ENCODE measurements at regions not wholly inside any gene's neighbourhood (a gene's known extent, or its start where the extent isn't known, plus 50 kb on each side); places are given as distances from the start of the nearest gene placed in this dataset.

GRCh38 chr9:80692751-80693150 is 996.6 kb downstream of the TLE1 start:
- TF ChIP-seq, protein P1, sequence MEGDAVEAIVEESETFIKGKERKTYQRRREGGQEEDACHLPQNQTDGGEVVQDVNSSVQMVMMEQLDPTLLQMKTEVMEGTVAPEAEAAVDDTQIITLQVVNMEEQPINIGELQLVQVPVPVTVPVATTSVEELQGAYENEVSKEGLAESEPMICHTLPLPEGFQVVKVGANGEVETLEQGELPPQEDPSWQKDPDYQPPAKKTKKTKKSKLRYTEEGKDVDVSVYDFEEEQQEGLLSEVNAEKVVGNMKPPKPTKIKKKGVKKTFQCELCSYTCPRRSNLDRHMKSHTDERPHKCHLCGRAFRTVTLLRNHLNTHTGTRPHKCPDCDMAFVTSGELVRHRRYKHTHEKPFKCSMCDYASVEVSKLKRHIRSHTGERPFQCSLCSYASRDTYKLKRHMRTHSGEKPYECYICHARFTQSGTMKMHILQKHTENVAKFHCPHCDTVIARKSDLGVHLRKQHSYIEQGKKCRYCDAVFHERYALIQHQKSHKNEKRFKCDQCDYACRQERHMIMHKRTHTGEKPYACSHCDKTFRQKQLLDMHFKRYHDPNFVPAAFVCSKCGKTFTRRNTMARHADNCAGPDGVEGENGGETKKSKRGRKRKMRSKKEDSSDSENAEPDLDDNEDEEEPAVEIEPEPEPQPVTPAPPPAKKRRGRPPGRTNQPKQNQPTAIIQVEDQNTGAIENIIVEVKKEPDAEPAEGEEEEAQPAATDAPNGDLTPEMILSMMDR (conservative IDR thresholded peaks at IDR 0.05), result no peak
- TF ChIP-seq ZFX (IDR thresholded peaks at IDR 0.05), result no peak
- H3K27ac ChIP-seq, result no peak overlapping the region

GRCh38 chr9:80691229-80691628 is 998.1 kb downstream of the TLE1 start:
- H3K27ac ChIP-seq, result no peak overlapping the region
- TF ChIP-seq, protein P1 (conservative IDR thresholded peaks at IDR 0.05), result no peak
- TF ChIP-seq ZFX (IDR thresholded peaks at IDR 0.05), result no peak

DNA sequence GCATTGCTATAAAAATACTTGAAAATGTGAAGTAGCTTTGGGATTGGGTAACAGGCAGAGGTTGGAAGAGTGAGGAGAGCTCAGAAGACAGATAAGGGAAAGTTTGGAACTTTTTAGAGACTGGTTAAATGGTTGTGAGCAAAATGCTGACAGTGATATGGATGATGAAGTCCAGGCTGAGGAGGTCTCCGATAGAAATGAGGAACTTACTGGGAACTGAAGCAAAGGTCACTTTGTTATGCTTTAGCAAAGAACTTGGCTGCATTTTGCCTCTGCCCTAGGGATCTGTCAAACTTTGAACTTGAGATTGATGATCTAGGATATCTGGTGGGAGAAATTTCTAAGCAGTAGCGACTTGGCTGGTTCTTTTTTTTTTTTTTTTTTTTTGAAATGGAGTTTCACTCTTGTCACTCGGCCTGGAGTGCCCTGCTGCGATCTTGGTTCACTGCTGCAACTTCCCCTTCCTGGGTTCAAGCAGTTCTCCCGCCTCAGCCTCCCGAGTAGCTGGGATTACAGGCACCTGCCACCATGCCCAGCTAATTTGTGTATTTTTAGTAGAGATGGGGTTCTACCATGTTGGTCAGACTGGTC is 998.9 kb downstream of the TLE1 start:
- TF ChIP-seq, protein P1 (conservative IDR thresholded peaks at IDR 0.05), result no peak
- no peak for TF ChIP-seq ZFX (IDR thresholded peaks at IDR 0.05)
- no peak overlapping the region for H3K27ac ChIP-seq

DNA sequence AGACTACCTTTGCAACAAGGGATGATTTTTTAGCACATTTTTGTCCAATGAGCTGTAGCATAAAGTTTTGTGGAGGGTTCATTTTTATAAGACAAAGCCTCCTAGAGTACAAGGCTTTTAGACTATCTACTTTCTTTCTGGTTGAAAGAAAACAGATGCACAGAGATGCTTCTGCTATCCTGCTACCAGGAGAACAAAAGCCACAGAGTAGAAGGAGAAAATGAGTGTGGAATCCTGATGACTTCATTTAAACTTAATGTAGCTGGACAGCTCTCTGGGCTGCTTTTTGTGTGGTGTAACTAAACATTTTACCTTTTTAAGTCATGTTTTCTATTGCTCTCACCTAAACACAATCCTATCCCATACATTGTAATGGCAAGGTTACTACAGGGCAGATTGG is 1009.4 kb downstream of the TLE1 start:
- no peak overlapping the region for H3K27ac ChIP-seq
- TF ChIP-seq, protein P1 (conservative IDR thresholded peaks at IDR 0.05), result no peak
- no peak for TF ChIP-seq ZFX (IDR thresholded peaks at IDR 0.05)

- H3K27ac ChIP-seq, result no peak overlapping the region
- no peak for TF ChIP-seq ZFX (IDR thresholded peaks at IDR 0.05)
- TF ChIP-seq, protein P1 (conservative IDR thresholded peaks at IDR 0.05), result no peak
These were observed 1010.4 kb downstream of the TLE1 start for GRCh38 chr9:80678906-80679305.

GRCh38 chr9:80673496-80673895 is 1015.9 kb downstream of the TLE1 start:
- no peak overlapping the region for H3K27ac ChIP-seq
- TF ChIP-seq, protein P1 (conservative IDR thresholded peaks at IDR 0.05), result no peak
- no peak for TF ChIP-seq ZFX (IDR thresholded peaks at IDR 0.05)

GRCh38 chr9:80665479-80665878 is 1023.9 kb downstream of the TLE1 start:
- H3K27ac ChIP-seq, result no peak overlapping the region
- TF ChIP-seq ZFX (IDR thresholded peaks at IDR 0.05), result no peak
- TF ChIP-seq, protein P1 (conservative IDR thresholded peaks at IDR 0.05), result no peak

All from C4-2B (cell line).